ELR (cell line): ENCODE measurements at regions not wholly inside any gene's neighbourhood (a gene's known extent, or its start where the extent isn't known, plus 50 kb on each side); places are given as distances from the start of the nearest gene placed in this dataset.

Experiments
- DNase-seq: peaks from one replicate; pipeline ENCODE4 v3.0.0-alpha.2; 2015; ENCODE audit warnings: low read depth

- DNase-seq, result no peak
Observed at GRCh38 chr9:105861972-105862371, 167.6 kb downstream of the TMEM38B start.

- DNase-seq, result no peak
Observed at GRCh38 chr9:105864248-105864898, 170.0 kb downstream of the TMEM38B start.

DNA sequence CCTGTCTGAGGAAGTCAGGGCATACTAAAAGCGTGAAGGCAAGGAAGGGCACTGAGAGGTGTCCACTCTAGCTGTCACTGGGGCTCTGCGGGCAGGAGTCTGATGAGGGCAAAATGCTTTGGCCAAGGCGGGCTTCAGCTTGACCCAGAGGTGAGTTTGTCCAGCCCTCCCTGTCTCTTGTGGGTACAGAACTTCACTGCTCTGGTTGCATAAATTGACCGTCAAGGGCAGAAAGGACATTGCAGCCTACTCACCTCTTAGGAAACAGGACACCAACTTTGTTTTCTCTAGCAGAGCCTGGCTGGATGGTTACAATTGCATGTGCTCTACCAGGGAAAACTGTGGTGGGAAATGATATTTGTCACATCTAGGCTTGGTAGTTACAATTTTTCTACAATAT is 170.9 kb downstream of the TMEM38B start:
- DNase-seq, result no peak

GRCh38 chr9:105871540-105871939 is 177.2 kb downstream of the TMEM38B start:
- no peak for DNase-seq

- no peak for DNase-seq
Observed at GRCh38 chr9:105873801-105874200, 179.5 kb downstream of the TMEM38B start.

DNA sequence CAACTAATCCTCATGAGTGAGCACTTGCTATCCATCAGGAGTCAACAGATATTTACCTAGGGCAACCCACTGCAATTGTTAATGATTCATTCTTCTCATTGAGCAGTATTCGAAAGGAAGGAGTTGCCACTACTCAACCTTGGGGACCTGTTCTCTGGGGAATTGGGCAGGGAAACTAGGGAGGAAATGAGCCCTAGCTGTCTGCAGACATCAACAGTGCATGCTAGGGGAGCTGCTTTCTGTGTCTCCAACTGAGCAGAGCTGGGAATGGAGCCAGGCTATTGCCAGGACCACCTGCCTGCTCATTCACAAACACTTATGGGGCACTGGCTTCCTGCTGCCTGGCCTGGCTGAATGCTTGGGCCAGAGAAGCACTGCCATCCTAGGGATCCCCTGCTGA is 183.4 kb downstream of the TMEM38B start:
- no peak for DNase-seq

DNA sequence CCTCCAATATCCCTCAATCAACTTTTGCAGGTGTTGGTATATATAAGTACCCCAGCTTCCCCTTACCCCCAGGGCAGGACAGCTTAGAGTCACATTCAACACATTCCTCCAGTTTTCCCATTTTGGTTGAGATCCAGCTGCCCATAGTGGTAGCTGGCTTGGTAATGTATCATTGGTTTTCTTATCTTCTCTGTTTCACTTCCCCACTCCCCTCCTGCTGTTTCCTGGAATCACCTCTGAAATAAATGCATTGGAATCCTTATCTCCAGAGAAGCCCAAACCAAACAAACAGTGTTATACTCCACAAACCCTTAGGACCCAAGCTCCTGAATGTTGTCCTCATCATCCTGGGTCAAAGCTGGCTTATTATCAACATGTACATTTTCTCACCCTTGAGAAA is 184.8 kb downstream of the TMEM38B start:
- no peak for DNase-seq

DNA sequence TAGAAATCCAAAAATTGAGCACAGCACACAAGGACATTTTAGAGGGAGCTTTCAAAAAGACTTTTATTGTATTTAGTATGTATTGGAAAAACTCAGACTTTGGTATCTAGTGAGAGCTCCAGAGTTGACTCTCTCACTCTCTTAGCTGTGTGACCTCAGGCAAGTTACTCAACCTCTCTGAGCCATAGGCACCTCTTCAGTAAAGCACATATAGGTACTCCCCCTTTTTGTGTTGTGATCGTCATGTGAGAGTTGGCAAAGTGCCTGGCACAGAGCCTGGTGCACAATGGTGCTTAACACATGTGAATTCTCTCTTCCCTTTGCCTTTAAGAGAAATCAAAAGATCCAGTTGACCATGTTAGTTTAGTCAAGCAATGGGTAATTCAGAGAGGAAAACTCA is 186.2 kb downstream of the TMEM38B start:
- DNase-seq, result no peak

DNA sequence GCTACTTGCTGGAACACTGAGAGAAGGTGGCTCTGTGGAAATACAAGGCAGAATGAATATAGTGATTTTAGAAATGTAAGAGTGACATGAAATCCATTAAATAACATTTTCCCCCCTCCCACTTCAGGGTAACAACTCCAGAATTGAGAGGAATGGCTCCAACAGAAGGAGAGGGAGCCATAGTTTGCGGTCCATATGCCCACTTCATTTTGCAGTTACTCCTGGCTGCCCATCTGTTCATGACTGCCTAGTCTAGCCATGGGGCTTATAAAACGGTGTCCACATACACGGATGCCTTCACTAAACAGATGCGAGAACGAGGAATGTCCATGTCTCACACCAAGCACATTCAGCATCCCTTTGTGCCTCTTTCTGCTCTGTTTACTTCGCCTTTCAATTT is 186.7 kb downstream of the TMEM38B start:
- DNase-seq, result no peak

- peak; percentile 76 for DNase-seq
Observed at GRCh38 chr9:105881654-105882349, 187.5 kb downstream of the TMEM38B start.

- peak; percentile 19 for DNase-seq
Observed at GRCh38 chr9:105883847-105884246, 189.5 kb downstream of the TMEM38B start.

- DNase-seq, result no peak
Observed at GRCh38 chr9:105884416-105884815, 190.1 kb downstream of the TMEM38B start.

GRCh38 chr9:105886136-105886535 is 191.8 kb downstream of the TMEM38B start:
- DNase-seq, result no peak

DNA sequence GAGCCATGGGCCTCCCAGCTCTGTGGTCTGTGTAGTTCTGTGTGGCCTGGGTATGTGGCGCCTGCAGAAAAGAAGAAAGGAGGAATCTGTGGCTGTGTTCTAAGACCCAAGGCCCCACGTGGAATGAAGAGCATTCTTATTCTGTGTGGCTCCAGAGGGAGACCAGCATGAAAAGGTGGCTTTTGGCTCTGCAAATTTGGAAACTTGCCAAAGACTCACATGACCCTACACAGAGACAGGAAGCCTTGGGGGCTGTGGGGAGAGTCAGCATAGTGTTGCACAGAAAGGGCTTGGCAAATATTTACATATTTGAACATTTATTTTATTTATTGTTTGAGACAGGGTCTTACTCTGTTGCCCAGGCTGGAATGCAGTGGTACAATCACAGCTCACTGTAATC is 193.3 kb downstream of the TMEM38B start:
- DNase-seq, result no peak

- DNase-seq, result no peak
Observed at GRCh38 chr9:105890046-105890822, 195.9 kb downstream of the TMEM38B start.

GRCh38 chr9:105900123-105900522 is 205.8 kb downstream of the TMEM38B start:
- no peak for DNase-seq

GRCh38 chr9:105901514-105902109 is 207.3 kb downstream of the TMEM38B start:
- peak; percentile 42 for DNase-seq

DNA sequence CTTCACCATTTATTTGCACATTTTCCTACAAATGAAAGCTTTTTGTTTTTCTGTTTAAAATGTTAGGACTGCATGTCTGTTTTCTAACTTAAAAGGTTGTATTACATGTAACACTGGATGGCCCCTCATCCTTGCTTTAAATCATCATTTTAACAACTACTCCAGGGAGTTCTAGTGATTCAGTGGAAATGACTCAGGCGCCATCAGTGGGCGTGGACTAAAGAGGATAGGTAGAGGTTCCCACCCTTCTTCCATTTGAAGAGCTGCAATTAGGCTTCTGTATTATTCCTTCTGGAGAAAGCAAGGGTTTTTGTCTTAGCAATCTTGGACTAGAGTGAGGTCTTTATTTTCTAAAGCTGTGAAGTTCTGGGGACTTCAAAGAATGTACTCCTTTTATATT is 213.7 kb downstream of the TMEM38B start:
- peak; percentile 16 for DNase-seq

DNA sequence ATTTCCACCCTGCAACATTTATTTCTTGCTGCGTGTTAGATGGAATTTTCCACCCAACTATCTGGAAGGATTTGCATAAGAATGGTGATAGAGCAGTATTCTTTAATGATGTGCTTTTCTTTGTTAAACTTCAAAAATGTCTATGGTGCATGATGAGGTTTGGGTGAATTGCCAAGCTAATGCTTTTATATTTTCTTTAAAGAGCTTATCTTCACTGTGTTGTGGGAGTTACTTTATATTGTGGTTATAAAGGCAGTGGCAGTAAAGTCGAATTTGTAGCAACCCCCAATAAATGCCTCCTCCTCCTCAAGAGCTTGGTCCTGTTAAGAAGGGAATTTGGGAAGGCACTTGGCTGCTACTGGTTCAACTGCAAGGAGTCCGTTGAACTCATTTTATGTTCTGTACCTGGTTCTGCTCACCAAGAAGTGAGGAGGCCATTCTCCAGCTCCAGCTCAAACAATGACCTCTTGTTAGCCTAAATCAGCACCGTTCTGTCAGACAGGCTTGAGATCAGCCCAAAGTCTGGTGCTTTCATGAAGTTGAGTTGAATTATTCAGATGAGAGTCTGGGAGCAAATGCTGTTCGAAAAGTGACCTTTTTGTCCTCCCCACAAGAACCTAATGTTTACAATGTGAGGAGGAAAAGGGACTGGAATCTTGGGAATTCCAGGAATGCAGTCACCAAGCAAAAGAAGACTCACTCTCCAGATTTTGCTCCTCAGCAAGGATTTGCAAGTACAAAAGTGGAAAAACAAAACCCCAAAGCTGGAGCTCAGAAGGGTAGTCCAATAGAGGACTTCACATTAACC is 217.0 kb downstream of the TMEM38B start:
- peak; percentile 38 for DNase-seq

- no peak for DNase-seq
Observed at GRCh38 chr9:105912157-105912862, 218.0 kb downstream of the TMEM38B start.

GRCh38 chr9:105912863-105913516 is 218.6 kb downstream of the TMEM38B start:
- peak; percentile 1 for DNase-seq
